SH-SY5Y (cell line): ENCODE measurements at regions not wholly inside any gene's neighbourhood (a gene's known extent, or its start where the extent isn't known, plus 50 kb on each side); places are given as distances from the start of the nearest gene placed in this dataset.

ENCODE experiments used
- GATA2 ChIP-seq: IDR thresholded peaks from 2 replicates; pipeline ENCODE4 v1.6.1; 2011; ENCODE audit warnings: mild to moderate bottlenecking, low read depth, low read length
- GATA3 ChIP-seq: IDR thresholded peaks from 2 replicates; pipeline ENCODE4 v1.6.1; 2011; ENCODE audit warnings: low read depth, mild to moderate bottlenecking, low read length, moderate library complexity

- TF ChIP-seq GATA3 (no peak), GATA2 (no peak)
Measured at GRCh38 chr6:121006024-121006423, 328.3 kb downstream of the TBC1D32 start.
